GM21576 (cell line): ENCODE measurements at regions not wholly inside any gene's neighbourhood (a gene's known extent, or its start where the extent isn't known, plus 50 kb on each side); places are given as distances from the start of the nearest gene placed in this dataset.

ENCODE experiments used
- ATAC-seq: cut with Tn5 transposase; IDR thresholded peaks from one replicate; pipeline ENCODE4 v1.9.1; 2021; ENCODE audit warnings: mild to moderate bottlenecking, moderate library complexity; ENCODE audit not compliant: unreplicated experiment

GRCh38 chr5:18985171-18985758 lies 1002.7 kb downstream of the CDH18 start:
- ATAC-seq, result no peak

DNA sequence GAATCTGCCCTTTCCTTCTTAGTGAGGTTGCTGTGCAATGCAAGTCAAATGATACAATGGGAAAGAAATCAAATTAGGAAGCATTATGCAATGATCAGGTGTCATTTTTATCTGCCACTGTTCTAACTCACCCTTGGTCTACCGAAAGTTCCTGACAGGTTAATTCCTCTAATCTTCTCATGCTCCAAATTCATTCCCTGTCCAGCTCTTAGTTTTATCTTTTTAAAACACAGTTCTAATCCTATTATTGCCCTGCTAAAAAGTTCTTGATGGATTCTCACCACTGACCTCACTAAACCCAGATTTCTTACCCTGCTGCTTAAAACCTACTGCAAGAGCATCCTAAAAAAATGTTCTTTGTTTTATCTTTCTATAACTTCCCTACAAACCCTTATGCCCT lies 1000.9 kb downstream of the CDH18 start:
- ATAC-seq, result no peak

DNA sequence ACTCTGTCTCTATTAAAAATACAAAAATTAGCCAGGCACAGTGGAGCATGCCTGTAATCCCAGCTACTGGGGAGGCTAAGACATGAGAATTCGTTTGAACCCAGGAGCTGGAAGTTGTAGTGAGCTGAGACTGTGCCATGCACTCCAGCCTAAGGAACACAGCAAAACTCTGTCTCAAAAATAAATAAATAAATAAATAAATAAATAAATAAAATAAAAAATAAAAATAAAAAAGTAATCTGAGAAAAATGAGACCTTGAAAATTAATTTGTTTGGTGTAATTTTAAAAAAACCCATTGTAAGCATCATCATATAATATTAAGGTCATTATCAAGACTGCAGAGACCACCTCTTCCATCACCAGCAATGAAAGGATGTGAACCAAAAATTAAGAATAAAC lies 997.1 kb downstream of the CDH18 start:
- no peak for ATAC-seq

GRCh38 chr5:18992264-18992663 lies 995.7 kb downstream of the CDH18 start:
- no peak for ATAC-seq

- ATAC-seq, result no peak
Observed at GRCh38 chr5:18999478-18999877, 988.5 kb downstream of the CDH18 start.

GRCh38 chr5:19001054-19001453 lies 986.9 kb downstream of the CDH18 start:
- no peak for ATAC-seq

DNA sequence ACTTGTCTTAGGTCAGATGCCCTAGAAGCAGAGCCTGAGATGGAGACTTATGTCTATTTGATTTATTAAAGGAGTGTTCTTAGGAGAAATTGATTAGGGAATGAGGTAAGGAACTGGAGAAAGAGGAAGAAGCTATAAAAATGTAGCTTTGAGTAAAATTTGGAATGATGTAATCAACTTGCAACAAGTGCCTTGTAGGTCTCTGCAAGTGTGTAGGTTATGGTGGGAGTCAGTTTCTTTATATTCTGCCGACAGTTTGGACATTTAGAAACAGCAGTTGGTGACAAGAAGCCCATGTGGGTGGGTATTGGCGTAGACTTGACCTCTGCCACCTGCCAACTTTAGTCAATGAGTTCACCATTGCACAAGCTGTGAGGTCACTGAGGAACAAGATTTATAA lies 986.5 kb downstream of the CDH18 start:
- no peak for ATAC-seq

DNA sequence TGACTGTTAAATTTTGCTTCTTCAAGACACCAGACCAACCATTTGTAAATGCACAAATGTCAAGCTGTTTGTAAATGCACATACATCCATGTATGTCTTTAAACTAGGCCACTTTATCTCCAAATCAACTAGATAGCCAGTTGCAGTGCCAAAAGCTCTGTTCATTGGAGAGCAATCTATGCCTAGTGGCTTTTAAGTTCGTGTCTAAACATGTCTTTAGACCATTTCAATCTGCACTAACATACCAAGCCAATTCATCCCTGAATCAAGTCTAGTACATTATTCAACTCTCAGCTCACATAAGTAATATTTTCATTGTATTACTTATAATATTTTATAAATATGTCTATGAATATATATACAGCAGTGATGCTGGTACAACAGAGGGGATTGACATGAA lies 985.9 kb downstream of the CDH18 start:
- no peak for ATAC-seq

DNA sequence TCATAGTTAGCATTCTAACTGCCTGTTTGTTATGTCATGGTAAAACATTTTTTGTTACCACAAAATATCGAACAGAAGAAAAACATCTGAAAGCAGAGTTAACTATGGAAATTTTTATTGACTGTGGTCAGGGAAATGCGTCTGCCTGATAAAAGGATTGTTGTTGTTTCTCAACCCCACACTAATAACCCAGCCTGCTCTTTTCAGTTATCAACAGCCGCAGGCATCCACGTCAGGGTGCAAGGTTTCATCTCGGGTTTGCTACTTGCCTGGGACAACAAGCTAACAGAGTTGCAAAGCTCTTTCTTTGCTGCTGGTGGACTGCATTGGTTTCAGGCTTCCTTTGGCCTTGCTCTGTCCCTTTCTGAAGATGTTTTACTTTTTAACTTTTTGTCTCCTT lies 969.2 kb downstream of the CDH18 start:
- no peak for ATAC-seq

DNA sequence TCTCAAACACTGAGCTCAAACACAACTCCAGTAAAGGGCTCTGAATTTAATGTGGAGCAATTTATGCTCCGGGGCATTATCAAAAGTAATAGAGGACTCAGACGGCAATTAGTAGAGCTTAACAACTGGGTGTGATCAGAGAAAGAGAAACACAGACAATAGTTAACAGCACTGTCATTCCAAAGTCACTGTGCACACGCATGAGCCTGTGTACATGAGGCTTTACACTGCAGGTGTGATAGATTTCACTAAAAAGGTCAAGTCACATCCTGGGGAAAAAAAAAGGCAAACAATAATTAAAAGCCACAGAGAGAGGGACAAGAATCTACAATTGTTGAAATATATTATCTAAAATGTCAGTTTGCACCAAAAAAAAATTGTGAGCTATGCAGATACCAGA lies 956.5 kb downstream of the CDH18 start:
- no peak for ATAC-seq

- no peak for ATAC-seq
Observed at GRCh38 chr5:19035816-19036215, 952.2 kb downstream of the CDH18 start.

DNA sequence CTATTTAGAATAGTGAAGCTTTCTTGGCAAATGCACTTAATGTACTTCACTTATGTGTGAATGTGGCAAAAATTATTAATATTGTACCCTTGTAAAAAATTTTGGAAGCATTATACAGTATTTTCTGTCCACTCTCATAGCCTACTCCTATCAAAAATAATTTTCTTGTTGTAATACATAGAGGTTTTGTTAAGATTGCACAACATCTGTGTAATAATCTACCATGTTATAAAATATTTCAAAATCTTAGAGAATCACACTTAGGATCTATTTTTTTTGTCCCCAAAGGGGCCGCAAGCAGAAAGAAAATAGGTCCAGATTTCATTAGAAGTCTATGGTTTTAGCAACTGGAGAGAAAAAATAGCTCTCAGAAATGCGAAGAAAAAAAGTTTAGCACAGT lies 945.9 kb downstream of the CDH18 start:
- no peak for ATAC-seq

DNA sequence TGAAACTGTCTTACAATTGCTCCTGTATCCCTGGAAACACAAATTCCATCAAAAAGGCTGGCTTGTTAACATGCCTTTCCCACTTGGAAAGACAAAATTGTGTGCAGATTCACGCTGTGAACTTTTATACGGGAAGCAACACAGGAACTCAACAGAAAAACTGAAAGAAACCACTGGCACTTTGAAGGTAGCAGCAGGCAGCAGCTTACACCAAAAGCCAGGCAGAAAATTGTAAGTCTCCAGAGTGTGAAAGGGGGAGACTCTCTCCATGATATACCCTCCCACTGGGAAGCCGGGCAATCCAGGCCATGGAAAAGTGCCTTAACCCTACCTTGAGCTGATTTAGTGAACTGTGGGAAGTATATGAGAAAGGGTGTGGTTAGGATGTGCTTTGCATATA lies 943.7 kb downstream of the CDH18 start:
- no peak for ATAC-seq

GRCh38 chr5:19044931-19045695 lies 942.9 kb downstream of the CDH18 start:
- ATAC-seq, result no peak

DNA sequence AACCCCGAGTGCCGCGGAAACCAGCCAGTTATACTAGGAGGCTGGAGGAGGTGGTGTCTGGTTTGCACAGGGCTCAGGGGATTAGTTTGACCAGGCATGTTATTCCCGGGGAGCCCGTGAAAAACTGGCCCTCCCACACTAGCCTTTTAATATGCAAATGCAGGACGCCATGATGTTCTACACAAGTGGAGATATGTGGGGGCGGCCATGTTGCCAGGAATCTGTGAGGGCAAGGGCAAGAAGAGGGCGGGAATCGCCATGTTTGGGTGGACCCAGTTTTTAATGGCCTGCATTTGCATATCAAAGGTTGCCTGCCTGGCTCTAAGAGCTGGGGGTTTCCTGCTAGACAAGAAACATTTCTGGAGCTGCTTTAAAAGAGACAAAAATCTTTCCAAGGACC lies 940.7 kb downstream of the CDH18 start:
- ATAC-seq, result no peak

GRCh38 chr5:19048726-19049125 lies 939.3 kb downstream of the CDH18 start:
- no peak for ATAC-seq

DNA sequence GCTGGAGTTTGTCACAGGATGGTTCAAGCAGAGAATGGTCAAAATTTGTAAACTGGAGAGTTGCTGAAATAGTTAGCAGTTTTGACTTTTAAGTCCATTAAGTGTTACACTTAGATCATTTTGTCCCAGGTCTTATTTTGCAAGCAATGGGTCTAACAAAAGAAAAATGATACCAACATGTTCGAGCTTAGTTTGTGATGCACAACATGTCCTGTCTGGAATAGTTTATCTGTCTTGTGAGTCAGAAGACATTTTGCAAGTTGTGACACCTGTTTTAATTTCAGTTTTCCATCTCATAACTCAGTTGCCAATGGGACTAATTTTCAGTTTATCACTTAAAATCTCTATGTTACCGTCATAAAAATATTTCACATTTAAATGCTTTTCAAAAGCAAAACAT lies 929.8 kb downstream of the CDH18 start:
- ATAC-seq, result no peak

GRCh38 chr5:19064094-19064493 lies 923.9 kb downstream of the CDH18 start:
- ATAC-seq, result no peak

DNA sequence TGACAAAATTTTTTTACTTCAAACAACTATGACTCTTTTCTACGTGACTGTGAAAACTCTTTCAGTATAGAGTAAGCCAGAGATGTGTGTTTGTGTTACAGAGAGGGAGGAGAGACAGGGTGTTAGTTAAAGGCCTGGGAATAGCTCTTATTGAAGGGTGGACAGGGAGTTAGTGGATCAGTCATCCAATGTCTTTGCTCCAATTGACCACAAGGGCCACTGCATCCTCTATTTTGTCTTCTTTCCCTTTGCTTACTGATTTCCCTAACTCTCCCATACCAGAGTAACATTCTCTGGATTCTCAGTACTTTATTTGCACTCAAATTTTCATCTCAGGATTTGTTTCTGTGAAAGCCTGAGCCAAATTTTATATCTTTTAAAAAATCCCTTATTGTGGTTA lies 920.3 kb downstream of the CDH18 start:
- no peak for ATAC-seq

DNA sequence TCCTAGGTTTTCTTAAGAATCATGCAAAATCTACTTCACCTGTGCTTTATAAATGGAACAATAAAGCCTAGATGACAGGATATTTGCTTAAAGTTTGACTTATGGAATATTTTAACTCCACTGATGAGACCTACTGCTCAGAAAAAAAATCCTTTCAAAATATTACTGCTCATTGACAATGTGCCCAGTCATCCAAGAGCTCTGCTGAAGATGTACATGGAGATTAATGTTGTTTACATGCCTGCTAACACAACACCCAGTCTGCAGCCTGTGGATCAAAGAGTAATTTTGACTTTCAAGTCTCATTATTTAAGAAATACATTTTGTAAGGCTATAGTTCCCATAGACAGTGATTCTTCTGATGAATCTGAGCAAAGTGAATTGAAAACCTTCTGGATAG lies 889.6 kb downstream of the CDH18 start:
- no peak for ATAC-seq

DNA sequence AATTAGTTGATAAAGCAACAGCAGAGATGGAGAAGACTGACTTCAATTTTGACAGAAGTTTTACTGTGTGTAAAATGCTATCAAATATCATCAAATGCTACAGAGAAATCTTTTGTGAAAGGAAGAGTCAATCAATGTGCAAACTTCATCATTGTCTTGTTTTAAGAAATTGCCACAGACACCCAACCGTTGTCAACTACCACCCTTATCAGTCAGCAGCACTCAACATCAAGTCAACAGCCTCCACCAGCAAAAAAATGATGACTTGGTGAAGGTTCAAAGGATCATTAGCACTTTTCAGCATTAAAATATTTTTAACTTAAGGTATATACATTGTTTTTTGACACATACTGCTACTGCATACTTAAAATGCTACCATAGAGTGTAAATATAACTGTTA lies 888.8 kb downstream of the CDH18 start:
- ATAC-seq, result no peak

DNA sequence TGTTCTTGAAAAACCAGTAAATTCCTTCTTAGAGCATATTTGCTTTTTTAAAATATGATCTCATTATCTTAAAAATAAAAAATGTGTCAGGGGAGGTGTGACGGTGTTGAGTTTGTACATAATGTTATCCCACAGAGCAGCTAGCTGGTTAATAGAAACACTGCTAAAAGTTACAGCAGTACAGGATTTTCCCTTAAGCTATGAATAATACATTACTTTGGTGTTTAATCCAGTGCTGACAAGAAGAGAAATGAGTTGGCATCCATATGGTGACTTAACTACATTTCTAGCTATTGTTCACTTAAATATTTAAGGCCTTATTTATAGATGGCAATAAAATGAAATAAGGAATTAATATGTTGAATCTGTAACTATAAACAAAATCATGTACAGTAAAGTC lies 883.1 kb downstream of the CDH18 start:
- no peak for ATAC-seq

DNA sequence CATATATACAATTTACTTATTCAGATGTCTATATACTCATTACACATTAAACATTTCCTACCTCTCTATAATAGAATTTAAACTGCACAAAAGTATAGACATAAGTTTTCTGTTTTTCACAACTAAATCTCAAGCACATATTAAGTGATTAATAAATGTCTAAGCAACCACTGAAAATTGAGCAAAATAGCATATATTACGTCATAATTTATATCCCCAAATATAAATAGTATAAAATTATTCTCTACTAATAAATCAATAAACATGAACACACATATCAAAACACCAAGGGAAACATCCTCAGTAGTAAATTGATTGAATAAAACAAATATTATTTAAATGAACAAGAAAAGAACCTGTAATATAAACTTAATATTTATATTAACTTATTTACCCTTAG lies 865.1 kb downstream of the CDH18 start:
- ATAC-seq, result no peak
